ENCODE measurements at regions not wholly inside any gene's neighbourhood (a gene's known extent, or its start where the extent isn't known, plus 50 kb on each side); places are given as distances from the start of the nearest gene placed in this dataset.
A peak's percentile ranks its signal among the peaks of the same experiment; 100 is the strongest.

GRCh38 chr16:59210955-59211541 is 476.9 kb upstream of the GOT2 start (continued):
- TF ChIP-seq, protein P1, sequence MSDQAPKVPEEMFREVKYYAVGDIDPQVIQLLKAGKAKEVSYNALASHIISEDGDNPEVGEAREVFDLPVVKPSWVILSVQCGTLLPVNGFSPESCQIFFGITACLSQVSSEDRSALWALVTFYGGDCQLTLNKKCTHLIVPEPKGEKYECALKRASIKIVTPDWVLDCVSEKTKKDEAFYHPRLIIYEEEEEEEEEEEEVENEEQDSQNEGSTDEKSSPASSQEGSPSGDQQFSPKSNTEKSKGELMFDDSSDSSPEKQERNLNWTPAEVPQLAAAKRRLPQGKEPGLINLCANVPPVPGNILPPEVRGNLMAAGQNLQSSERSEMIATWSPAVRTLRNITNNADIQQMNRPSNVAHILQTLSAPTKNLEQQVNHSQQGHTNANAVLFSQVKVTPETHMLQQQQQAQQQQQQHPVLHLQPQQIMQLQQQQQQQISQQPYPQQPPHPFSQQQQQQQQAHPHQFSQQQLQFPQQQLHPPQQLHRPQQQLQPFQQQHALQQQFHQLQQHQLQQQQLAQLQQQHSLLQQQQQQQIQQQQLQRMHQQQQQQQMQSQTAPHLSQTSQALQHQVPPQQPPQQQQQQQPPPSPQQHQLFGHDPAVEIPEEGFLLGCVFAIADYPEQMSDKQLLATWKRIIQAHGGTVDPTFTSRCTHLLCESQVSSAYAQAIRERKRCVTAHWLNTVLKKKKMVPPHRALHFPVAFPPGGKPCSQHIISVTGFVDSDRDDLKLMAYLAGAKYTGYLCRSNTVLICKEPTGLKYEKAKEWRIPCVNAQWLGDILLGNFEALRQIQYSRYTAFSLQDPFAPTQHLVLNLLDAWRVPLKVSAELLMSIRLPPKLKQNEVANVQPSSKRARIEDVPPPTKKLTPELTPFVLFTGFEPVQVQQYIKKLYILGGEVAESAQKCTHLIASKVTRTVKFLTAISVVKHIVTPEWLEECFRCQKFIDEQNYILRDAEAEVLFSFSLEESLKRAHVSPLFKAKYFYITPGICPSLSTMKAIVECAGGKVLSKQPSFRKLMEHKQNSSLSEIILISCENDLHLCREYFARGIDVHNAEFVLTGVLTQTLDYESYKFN (CRISPR knock-in tag; conservative IDR thresholded peaks at IDR 0.05) = peak; percentile 78
- TF ChIP-seq TCF12 (IDR thresholded peaks at IDR 0.05) = no peak
- no peak for TF ChIP-seq TCF12 (CRISPR knock-in tag; IDR thresholded peaks at IDR 0.05)
- TF ChIP-seq STAG1 (CRISPR knock-in tag; IDR thresholded peaks at IDR 0.05) = peak; percentile 22; the same call in 1 of the 2 replicates
- TF ChIP-seq CEBPG (CRISPR knock-in tag; IDR thresholded peaks at IDR 0.05) = peak; percentile 58; the same call in 1 of the 2 replicates
- no peak for TF ChIP-seq ZNF335 (CRISPR knock-in tag; IDR thresholded peaks at IDR 0.05)
- TF ChIP-seq GZF1 (CRISPR knock-in tag; IDR thresholded peaks at IDR 0.05) = no peak
- no peak for TF ChIP-seq ZNF549 (CRISPR knock-in tag; IDR thresholded peaks at IDR 0.05)
- TF ChIP-seq PAX8 (CRISPR knock-in tag; IDR thresholded peaks at IDR 0.05; ENCODE audit: borderline replicate concordance) = no peak
- TF ChIP-seq ZNF30 (CRISPR knock-in tag; IDR thresholded peaks at IDR 0.05) = no peak
- no peak for TF ChIP-seq PLRG1 (conservative IDR thresholded peaks at IDR 0.05)
- TF ChIP-seq AFF4 (CRISPR knock-in tag; IDR thresholded peaks at IDR 0.05) = no peak
- TF ChIP-seq SCMH1 (CRISPR knock-in tag; IDR thresholded peaks at IDR 0.05; ENCODE audit: borderline replicate concordance) = no peak
- TF ChIP-seq ZFP82 (CRISPR knock-in tag; IDR thresholded peaks at IDR 0.05; ENCODE audit: borderline replicate concordance) = no peak
- no peak for TF ChIP-seq AGO2 (optimal IDR thresholded peaks at IDR 0.05; ENCODE audit: low read depth, low read length)
- peak; percentile 60; the same call in 1 of the 2 replicates for TF ChIP-seq ZSCAN9 (CRISPR knock-in tag; IDR thresholded peaks at IDR 0.05; ENCODE audit: borderline replicate concordance)
- TF ChIP-seq, protein P2, sequence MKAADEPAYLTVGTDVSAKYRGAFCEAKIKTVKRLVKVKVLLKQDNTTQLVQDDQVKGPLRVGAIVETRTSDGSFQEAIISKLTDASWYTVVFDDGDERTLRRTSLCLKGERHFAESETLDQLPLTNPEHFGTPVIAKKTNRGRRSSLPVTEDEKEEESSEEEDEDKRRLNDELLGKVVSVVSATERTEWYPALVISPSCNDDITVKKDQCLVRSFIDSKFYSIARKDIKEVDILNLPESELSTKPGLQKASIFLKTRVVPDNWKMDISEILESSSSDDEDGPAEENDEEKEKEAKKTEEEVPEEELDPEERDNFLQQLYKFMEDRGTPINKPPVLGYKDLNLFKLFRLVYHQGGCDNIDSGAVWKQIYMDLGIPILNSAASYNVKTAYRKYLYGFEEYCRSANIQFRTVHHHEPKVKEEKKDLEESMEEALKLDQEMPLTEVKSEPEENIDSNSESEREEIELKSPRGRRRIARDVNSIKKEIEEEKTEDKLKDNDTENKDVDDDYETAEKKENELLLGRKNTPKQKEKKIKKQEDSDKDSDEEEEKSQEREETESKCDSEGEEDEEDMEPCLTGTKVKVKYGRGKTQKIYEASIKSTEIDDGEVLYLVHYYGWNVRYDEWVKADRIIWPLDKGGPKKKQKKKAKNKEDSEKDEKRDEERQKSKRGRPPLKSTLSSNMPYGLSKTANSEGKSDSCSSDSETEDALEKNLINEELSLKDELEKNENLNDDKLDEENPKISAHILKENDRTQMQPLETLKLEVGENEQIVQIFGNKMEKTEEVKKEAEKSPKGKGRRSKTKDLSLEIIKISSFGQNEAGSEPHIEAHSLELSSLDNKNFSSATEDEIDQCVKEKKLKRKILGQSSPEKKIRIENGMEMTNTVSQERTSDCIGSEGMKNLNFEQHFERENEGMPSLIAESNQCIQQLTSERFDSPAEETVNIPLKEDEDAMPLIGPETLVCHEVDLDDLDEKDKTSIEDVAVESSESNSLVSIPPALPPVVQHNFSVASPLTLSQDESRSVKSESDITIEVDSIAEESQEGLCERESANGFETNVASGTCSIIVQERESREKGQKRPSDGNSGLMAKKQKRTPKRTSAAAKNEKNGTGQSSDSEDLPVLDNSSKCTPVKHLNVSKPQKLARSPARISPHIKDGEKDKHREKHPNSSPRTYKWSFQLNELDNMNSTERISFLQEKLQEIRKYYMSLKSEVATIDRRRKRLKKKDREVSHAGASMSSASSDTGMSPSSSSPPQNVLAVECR (CRISPR knock-in tag; IDR thresholded peaks at IDR 0.05; ENCODE audit: borderline replicate concordance) = no peak; the same call in 1 of the 2 replicates
- TF ChIP-seq ZNF484 (CRISPR knock-in tag; IDR thresholded peaks at IDR 0.05; ENCODE audit: borderline replicate concordance, low read depth) = no peak
- no peak for TF ChIP-seq MLLT10 (CRISPR knock-in tag; IDR thresholded peaks at IDR 0.05)
- TF ChIP-seq TCF7L2 (IDR thresholded peaks at IDR 0.05; ENCODE audit: low read depth, low read length) = no peak
- TF ChIP-seq TCF7 (IDR thresholded peaks at IDR 0.05; ENCODE audit: low read depth) = peak; percentile 36; the same call in 1 of the 2 replicates

All from HepG2 (cell line).